ENCODE measurements at regions not wholly inside any gene's neighbourhood (a gene's known extent, or its start where the extent isn't known, plus 50 kb on each side); places are given as distances from the start of the nearest gene placed in this dataset.

- TF ChIP-seq GTF2F1 (IDR thresholded peaks at IDR 0.05; ENCODE audit: low read length) (no peak), SMC3 (IDR thresholded peaks at IDR 0.05; ENCODE audit: low read length) (no peak), ZNF768 (CRISPR knock-in tag; IDR thresholded peaks at IDR 0.05) (no peak), RAD21 (CRISPR knock-in tag; IDR thresholded peaks at IDR 0.05) (no peak), CREBL2 (CRISPR knock-in tag; IDR thresholded peaks at IDR 0.05; ENCODE audit: borderline replicate concordance) (no peak), POLR2AphosphoS5 (IDR thresholded peaks at IDR 0.05; ENCODE audit: low read depth, low read length) (no peak), FOXK2 (IDR thresholded peaks at IDR 0.05) (no peak), ZBTB40 (IDR thresholded peaks at IDR 0.05) (no peak), ZBTB40 (CRISPR knock-in tag; IDR thresholded peaks at IDR 0.05) (no peak), GABPA (IDR thresholded peaks at IDR 0.05; ENCODE audit: low read depth, low read length) (no peak), GABPA (CRISPR knock-in tag; IDR thresholded peaks at IDR 0.05; ENCODE audit: low read depth) (no peak), EP300 (IDR thresholded peaks at IDR 0.05; ENCODE audit: low read depth in 2 of 2, low read length in 2 of 2) (no peak), EP300 (CRISPR knock-in tag; IDR thresholded peaks at IDR 0.05; ENCODE audit: borderline replicate concordance) (no peak), ZKSCAN8 (CRISPR knock-in tag; IDR thresholded peaks at IDR 0.05; ENCODE audit: borderline replicate concordance) (no peak), ARID2 (CRISPR knock-in tag; IDR thresholded peaks at IDR 0.05; ENCODE audit: borderline replicate concordance) (no peak)
- TF ChIP-seq, protein P1, sequence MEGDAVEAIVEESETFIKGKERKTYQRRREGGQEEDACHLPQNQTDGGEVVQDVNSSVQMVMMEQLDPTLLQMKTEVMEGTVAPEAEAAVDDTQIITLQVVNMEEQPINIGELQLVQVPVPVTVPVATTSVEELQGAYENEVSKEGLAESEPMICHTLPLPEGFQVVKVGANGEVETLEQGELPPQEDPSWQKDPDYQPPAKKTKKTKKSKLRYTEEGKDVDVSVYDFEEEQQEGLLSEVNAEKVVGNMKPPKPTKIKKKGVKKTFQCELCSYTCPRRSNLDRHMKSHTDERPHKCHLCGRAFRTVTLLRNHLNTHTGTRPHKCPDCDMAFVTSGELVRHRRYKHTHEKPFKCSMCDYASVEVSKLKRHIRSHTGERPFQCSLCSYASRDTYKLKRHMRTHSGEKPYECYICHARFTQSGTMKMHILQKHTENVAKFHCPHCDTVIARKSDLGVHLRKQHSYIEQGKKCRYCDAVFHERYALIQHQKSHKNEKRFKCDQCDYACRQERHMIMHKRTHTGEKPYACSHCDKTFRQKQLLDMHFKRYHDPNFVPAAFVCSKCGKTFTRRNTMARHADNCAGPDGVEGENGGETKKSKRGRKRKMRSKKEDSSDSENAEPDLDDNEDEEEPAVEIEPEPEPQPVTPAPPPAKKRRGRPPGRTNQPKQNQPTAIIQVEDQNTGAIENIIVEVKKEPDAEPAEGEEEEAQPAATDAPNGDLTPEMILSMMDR (CRISPR knock-in tag; IDR thresholded peaks at IDR 0.05) = no peak
- TF ChIP-seq, protein P2, sequence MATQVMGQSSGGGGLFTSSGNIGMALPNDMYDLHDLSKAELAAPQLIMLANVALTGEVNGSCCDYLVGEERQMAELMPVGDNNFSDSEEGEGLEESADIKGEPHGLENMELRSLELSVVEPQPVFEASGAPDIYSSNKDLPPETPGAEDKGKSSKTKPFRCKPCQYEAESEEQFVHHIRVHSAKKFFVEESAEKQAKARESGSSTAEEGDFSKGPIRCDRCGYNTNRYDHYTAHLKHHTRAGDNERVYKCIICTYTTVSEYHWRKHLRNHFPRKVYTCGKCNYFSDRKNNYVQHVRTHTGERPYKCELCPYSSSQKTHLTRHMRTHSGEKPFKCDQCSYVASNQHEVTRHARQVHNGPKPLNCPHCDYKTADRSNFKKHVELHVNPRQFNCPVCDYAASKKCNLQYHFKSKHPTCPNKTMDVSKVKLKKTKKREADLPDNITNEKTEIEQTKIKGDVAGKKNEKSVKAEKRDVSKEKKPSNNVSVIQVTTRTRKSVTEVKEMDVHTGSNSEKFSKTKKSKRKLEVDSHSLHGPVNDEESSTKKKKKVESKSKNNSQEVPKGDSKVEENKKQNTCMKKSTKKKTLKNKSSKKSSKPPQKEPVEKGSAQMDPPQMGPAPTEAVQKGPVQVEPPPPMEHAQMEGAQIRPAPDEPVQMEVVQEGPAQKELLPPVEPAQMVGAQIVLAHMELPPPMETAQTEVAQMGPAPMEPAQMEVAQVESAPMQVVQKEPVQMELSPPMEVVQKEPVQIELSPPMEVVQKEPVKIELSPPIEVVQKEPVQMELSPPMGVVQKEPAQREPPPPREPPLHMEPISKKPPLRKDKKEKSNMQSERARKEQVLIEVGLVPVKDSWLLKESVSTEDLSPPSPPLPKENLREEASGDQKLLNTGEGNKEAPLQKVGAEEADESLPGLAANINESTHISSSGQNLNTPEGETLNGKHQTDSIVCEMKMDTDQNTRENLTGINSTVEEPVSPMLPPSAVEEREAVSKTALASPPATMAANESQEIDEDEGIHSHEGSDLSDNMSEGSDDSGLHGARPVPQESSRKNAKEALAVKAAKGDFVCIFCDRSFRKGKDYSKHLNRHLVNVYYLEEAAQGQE (IDR thresholded peaks at IDR 0.05; ENCODE audit: borderline replicate concordance in 1 of 2, low read depth in 1 of 2, low read length in 2 of 2) = no peak
Observed at GRCh38 chr6:164078532-164079274, 664.2 kb downstream of the QKI start.

Data from HepG2 (cell line).